Karpas-422 (cell line): ENCODE measurements at regions not wholly inside any gene's neighbourhood (a gene's known extent, or its start where the extent isn't known, plus 50 kb on each side); places are given as distances from the start of the nearest gene placed in this dataset.

Experiments
- DNase-seq: peaks from one replicate; pipeline ENCODE4 v3.0.0-alpha.2; 2015
- H2AFZ ChIP-seq: fragments of 200-600 bp; sonication (generic); 2 replicates; pipeline ENCODE4 v1.6.1; 2014; ENCODE audit warnings: antibody characterized with exemption, low read length, mixed read lengths
- H3K27ac ChIP-seq: fragments of 200-600 bp; sonication (generic); 2 replicates; pipeline ENCODE4 v1.5.1; 2014; ENCODE audit warnings: mild to moderate bottlenecking, low read length, moderate library complexity
- H3K27me3 ChIP-seq: fragments of 200-600 bp; sonication (generic); 2 replicates; pipeline ENCODE4 v1.6.1; 2014; ENCODE audit warnings: low read length, mixed read lengths
- H3K36me3 ChIP-seq: fragments of 200-600 bp; sonication (generic); 2 replicates; pipeline ENCODE4 v1.6.1; 2014; ENCODE audit warnings: low read length, mixed read lengths; ENCODE audit not compliant: insufficient read depth
- H3K4me1 ChIP-seq: fragments of 200-600 bp; sonication (generic); 2 replicates; pipeline ENCODE4 v1.6.1; 2014; ENCODE audit warnings: mild to moderate bottlenecking, low read length, mixed read lengths
- H3K4me2 ChIP-seq: fragments of 200-600 bp; sonication (generic); 2 replicates; pipeline ENCODE4 v1.6.1; 2014; ENCODE audit warnings: low read length, low read depth, mild to moderate bottlenecking; ENCODE audit not compliant: poor library complexity, severe bottlenecking
- H3K4me3 ChIP-seq: fragments of 200-600 bp; sonication (generic); 2 replicates; pipeline ENCODE4 v1.5.1; 2014; ENCODE audit warnings: mild to moderate bottlenecking, antibody characterized with exemption, low read length, mixed read lengths
- H3K79me2 ChIP-seq: fragments of 200-600 bp; sonication (generic); 2 replicates; pipeline ENCODE4 v1.6.1; 2014; ENCODE audit warnings: mild to moderate bottlenecking, low read length, mixed read lengths
- H3K9ac ChIP-seq: fragments of 200-600 bp; sonication (generic); 2 replicates; pipeline ENCODE4 v1.6.0; 2014; ENCODE audit warnings: low read length
- H3K9me2 ChIP-seq: fragments of 200-600 bp; sonication (generic), shearing (Covaris generic); replicated peaks from 2 replicates; pipeline ENCODE4 v1.6.0; 2014; ENCODE audit warnings: mild to moderate bottlenecking, low read length, moderate library complexity; ENCODE audit not compliant: insufficient read depth
- H3K9me3 ChIP-seq: fragments of 300-700, 200-600 bp; sonication (generic); 2 replicates; pipeline ENCODE4 v1.6.1; 2014; ENCODE audit warnings: low read length, mixed read lengths
- H4K20me1 ChIP-seq: fragments of 200-600 bp; sonication (generic); 2 replicates; pipeline ENCODE4 v1.6.1; 2014; ENCODE audit warnings: mild to moderate bottlenecking, antibody characterized with exemption, low read length, low read depth; ENCODE audit not compliant: insufficient read depth

- no peak overlapping the region for H3K4me2 ChIP-seq
- H3K9ac ChIP-seq = no peak overlapping the region
- no peak overlapping the region for H3K4me3 ChIP-seq
- H4K20me1 ChIP-seq = no peaks in the 10 kb centered on the region
- H3K36me3 ChIP-seq = no peaks in the 10 kb centered on the region
- no peak overlapping the region for H2AFZ ChIP-seq
- DNase-seq = no peak
- H3K27me3 ChIP-seq = no peaks in the 10 kb centered on the region
- no peaks in the 10 kb centered on the region for H3K4me1 ChIP-seq
- H3K27ac ChIP-seq = no peak overlapping the region
- no peaks in the 10 kb centered on the region for H3K9me3 ChIP-seq
- no peaks in the 10 kb centered on the region for H3K9me2 ChIP-seq
- H3K79me2 ChIP-seq = no peaks in the 10 kb centered on the region
These were observed 270.9 kb downstream of the C12orf50 start for GRCh38 chr12:87758271-87758670.

GRCh38 chr12:87756721-87757120, 272.5 kb downstream of the C12orf50 start:
- H3K79me2 ChIP-seq = no peaks in the 10 kb centered on the region
- no peaks in the 10 kb centered on the region for H3K9me3 ChIP-seq
- no peaks in the 10 kb centered on the region for H3K27me3 ChIP-seq
- no peaks in the 10 kb centered on the region for H3K36me3 ChIP-seq
- H3K4me2 ChIP-seq = no peak overlapping the region
- H3K4me3 ChIP-seq = no peak overlapping the region
- no peak for DNase-seq
- no peaks in the 10 kb centered on the region for H3K9me2 ChIP-seq
- no peaks in the 10 kb centered on the region for H3K4me1 ChIP-seq
- H2AFZ ChIP-seq = no peak overlapping the region
- H4K20me1 ChIP-seq = no peaks in the 10 kb centered on the region
- H3K27ac ChIP-seq = no peak overlapping the region
- no peak overlapping the region for H3K9ac ChIP-seq

- H3K27me3 ChIP-seq = no peaks in the 10 kb centered on the region
- no peaks in the 10 kb centered on the region for H3K9me2 ChIP-seq
- no peaks in the 10 kb centered on the region for H4K20me1 ChIP-seq
- no peaks in the 10 kb centered on the region for H3K9me3 ChIP-seq
- no peak overlapping the region for H3K4me3 ChIP-seq
- no peak overlapping the region for H2AFZ ChIP-seq
- no peaks in the 10 kb centered on the region for H3K4me1 ChIP-seq
- H3K4me2 ChIP-seq = no peak overlapping the region
- H3K27ac ChIP-seq = no peak overlapping the region
- DNase-seq = no peak
- H3K9ac ChIP-seq = no peak overlapping the region
- H3K36me3 ChIP-seq = no peaks in the 10 kb centered on the region
- no peaks in the 10 kb centered on the region for H3K79me2 ChIP-seq
These were observed 273.1 kb downstream of the C12orf50 start for GRCh38 chr12:87756111-87756510.

- Histone ChIP-seq H3K27me3 (no peaks in the 10 kb centered on the region), H3K9me2 (peaks cover 3% of the 10 kb centered on the region; the same call in 1 of the 2 replicates), H3K36me3 (no peaks in the 10 kb centered on the region), H3K9ac (no peak overlapping the region), H3K4me2 (no peak overlapping the region), H3K9me3 (no peaks in the 10 kb centered on the region), H3K4me1 (no peaks in the 10 kb centered on the region), H3K4me3 (no peak overlapping the region), H3K27ac (no peak overlapping the region), H4K20me1 (no peaks in the 10 kb centered on the region), H3K79me2 (no peaks in the 10 kb centered on the region), H2AFZ (no peak overlapping the region)
- no peak for DNase-seq
These were observed 300.1 kb downstream of the C12orf50 start for GRCh38 chr12:87728931-87729593.

- H4K20me1 ChIP-seq = no peaks in the 10 kb centered on the region
- H3K9me2 ChIP-seq = no peaks in the 10 kb centered on the region
- H3K27me3 ChIP-seq = no peaks in the 10 kb centered on the region
- H3K27ac ChIP-seq = no peak overlapping the region
- H3K79me2 ChIP-seq = no peaks in the 10 kb centered on the region
- H2AFZ ChIP-seq = no peak overlapping the region
- H3K9me3 ChIP-seq = no peaks in the 10 kb centered on the region
- H3K4me3 ChIP-seq = no peak overlapping the region
- H3K36me3 ChIP-seq = no peaks in the 10 kb centered on the region
- no peak overlapping the region for H3K4me2 ChIP-seq
- H3K4me1 ChIP-seq = no peaks in the 10 kb centered on the region
- no peak for DNase-seq
- no peak overlapping the region for H3K9ac ChIP-seq
These were observed 308.2 kb downstream of the C12orf50 start for GRCh38 chr12:87720967-87721366.

- no peak overlapping the region for H3K4me2 ChIP-seq
- H3K4me3 ChIP-seq = no peak overlapping the region
- no peak for DNase-seq
- H3K27me3 ChIP-seq = no peaks in the 10 kb centered on the region
- no peak overlapping the region for H2AFZ ChIP-seq
- no peaks in the 10 kb centered on the region for H3K9me2 ChIP-seq
- no peaks in the 10 kb centered on the region for H3K4me1 ChIP-seq
- no peaks in the 10 kb centered on the region for H3K9me3 ChIP-seq
- no peaks in the 10 kb centered on the region for H4K20me1 ChIP-seq
- H3K9ac ChIP-seq = no peak overlapping the region
- no peak overlapping the region for H3K27ac ChIP-seq
- H3K79me2 ChIP-seq = no peaks in the 10 kb centered on the region
- H3K36me3 ChIP-seq = no peaks in the 10 kb centered on the region
These were observed 324.8 kb downstream of the C12orf50 start for GRCh38 chr12:87704374-87704773.

GRCh38 chr12:87690236-87690810, 338.9 kb downstream of the C12orf50 start:
- Histone ChIP-seq H4K20me1 (no peaks in the 10 kb centered on the region), H3K9me2 (no peaks in the 10 kb centered on the region; the same call in 1 of the 2 replicates), H2AFZ (no peak overlapping the region), H3K27ac (no peak overlapping the region), H3K9me3 (no peaks in the 10 kb centered on the region), H3K4me2 (no peak overlapping the region), H3K27me3 (no peaks in the 10 kb centered on the region), H3K4me1 (no peaks in the 10 kb centered on the region), H3K79me2 (no peaks in the 10 kb centered on the region), H3K36me3 (no peaks in the 10 kb centered on the region), H3K9ac (no peak overlapping the region), H3K4me3 (no peak overlapping the region)
- DNase-seq = no peak

GRCh38 chr12:87689196-87689595, 340.0 kb downstream of the C12orf50 start:
- Histone ChIP-seq H3K4me1 (no peaks in the 10 kb centered on the region), H3K36me3 (no peaks in the 10 kb centered on the region), H4K20me1 (no peaks in the 10 kb centered on the region), H3K27ac (no peak overlapping the region), H3K9me2 (no peaks in the 10 kb centered on the region; the same call in 1 of the 2 replicates), H3K9me3 (no peaks in the 10 kb centered on the region), H3K79me2 (no peaks in the 10 kb centered on the region), H2AFZ (no peak overlapping the region), H3K4me2 (no peak overlapping the region), H3K4me3 (no peak overlapping the region), H3K27me3 (no peaks in the 10 kb centered on the region), H3K9ac (no peak overlapping the region)
- DNase-seq = no peak
